GM12873 (cell line): ENCODE measurements at regions not wholly inside any gene's neighbourhood (a gene's known extent, or its start where the extent isn't known, plus 50 kb on each side); places are given as distances from the start of the nearest gene placed in this dataset.

Source experiments
- TF ChIP-seq, protein P1 (sequence below): IDR thresholded peaks from 2 replicates; pipeline ENCODE4 v1.5.1; 2012; ENCODE audit warnings: low read depth, mild to moderate bottlenecking, moderate library complexity, low read length, control low read depth; ENCODE audit not compliant: insufficient read depth; ENCODE audit errors: missing control alignments

DNA sequence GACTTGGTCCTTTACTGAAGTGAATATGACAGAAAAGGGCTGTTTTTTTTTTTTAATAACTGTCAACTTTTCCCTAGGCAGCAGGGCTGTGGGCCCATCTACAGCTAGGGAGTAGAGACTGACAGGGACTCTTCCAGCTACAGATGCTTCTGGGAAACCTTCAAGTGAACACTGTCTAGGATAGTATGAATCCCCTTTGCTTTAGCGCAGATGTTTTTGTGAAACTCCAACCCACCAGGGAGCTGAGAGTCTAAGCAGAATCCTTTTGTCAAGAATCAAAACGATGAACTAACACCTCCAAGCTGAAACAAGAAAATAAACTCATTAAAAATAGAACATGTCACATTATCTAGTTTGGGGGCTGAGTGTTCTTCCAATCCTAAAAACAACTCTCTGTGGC is 219.7 kb upstream of the FGF13 start:
- TF ChIP-seq, protein P1, sequence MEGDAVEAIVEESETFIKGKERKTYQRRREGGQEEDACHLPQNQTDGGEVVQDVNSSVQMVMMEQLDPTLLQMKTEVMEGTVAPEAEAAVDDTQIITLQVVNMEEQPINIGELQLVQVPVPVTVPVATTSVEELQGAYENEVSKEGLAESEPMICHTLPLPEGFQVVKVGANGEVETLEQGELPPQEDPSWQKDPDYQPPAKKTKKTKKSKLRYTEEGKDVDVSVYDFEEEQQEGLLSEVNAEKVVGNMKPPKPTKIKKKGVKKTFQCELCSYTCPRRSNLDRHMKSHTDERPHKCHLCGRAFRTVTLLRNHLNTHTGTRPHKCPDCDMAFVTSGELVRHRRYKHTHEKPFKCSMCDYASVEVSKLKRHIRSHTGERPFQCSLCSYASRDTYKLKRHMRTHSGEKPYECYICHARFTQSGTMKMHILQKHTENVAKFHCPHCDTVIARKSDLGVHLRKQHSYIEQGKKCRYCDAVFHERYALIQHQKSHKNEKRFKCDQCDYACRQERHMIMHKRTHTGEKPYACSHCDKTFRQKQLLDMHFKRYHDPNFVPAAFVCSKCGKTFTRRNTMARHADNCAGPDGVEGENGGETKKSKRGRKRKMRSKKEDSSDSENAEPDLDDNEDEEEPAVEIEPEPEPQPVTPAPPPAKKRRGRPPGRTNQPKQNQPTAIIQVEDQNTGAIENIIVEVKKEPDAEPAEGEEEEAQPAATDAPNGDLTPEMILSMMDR: no peak

DNA sequence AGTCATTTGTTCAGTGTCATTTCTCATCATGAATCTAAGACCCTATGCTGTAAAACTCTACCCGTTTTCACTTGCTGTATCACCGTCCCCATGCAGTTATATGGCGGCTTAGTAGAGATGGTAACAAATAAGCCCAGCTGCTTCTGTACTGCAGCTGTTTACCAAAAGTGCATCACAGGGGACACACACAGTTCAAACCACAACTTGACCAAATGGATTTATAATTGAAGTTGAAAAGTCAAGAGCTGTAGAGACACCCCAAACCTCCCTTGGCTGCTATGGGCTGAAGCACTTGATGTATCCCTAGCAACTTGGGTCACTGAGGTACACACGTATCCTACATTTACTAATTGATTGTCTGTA is 219.0 kb upstream of the FGF13 start:
- TF ChIP-seq, protein P1: no peak

DNA sequence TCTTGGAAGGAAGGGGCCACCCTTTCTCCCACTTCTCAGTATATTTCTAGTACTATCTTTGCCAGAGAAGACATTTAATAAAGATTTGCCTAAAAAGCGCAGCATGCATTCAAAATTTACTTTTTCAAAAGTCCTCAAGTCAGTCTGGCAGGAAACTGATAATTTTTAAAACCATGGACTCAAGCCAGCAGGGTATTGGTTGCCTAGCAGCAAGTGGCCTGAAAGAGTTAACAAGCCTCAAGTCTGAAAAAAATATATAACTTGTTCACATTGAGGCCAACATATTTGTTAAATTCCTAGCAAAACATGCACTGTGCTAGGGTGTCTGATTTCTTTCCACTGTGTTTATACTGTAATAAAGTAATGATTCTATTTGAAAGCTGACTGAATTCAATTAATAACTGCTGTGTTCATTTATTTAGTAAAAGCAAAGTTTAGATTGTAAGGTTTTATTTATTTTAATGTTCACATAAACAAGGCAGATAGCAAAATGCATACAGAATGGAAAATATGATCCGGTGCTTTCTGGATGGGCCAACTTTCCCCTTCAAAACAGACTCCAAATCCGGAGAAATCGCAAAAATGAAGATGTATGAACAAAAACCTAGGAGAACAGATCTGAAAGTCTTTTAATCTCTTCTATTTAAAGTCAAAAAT is 218.5 kb upstream of the FGF13 start:
- TF ChIP-seq, protein P1: no peak

DNA sequence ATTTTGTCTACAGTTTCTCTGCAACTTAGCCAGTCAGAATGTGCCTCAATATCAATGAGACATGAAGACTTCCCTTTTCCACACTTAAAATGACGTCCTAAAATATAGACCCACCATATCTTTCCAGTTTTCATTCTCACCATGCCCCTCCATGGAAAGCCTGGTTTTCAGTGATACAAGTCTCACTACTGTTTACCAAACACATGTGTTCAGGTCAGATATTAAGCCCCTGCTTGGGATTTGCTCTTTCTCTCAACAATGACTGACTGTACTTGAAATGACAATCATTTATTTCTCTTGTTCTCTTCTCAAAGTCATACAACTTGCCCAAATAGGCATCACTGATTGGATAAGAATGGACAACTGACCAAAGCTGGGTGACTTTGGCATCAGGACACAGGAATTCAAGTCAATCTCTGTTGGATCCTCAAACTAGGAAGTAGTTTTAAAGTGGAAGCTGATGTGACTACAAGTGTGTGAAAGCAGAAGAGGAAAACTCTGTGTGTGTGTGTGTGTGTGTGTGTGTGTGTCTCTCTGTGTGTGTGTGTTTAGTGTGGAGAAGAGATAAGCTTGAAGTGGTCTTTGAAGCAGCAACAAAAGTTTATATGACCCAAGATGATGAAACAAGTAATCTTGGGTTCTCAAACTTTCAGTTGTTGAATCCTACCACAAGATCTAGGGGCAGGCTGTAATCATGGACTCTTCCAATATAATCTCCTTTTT is 217.4 kb upstream of the FGF13 start:
- TF ChIP-seq, protein P1: no peak

DNA sequence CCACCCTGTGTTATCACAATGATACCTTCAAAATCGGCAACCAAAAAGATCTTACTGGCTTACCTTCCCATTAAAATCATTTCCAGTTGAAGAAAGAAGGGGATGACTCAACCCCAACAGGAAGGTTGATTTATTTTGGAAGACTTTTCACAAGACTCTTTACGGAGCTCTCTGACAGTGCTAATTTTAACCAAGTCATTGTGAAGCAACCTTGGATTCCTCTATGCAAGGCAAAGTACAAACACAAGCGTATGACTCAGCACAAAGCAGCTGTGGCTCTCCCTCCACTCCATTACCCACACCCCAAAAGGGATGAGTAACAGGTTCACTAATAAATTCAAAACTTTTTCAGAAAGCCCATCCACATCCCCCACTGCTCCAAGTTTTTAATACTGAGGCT is 213.8 kb upstream of the FGF13 start:
- TF ChIP-seq, protein P1: no peak

DNA sequence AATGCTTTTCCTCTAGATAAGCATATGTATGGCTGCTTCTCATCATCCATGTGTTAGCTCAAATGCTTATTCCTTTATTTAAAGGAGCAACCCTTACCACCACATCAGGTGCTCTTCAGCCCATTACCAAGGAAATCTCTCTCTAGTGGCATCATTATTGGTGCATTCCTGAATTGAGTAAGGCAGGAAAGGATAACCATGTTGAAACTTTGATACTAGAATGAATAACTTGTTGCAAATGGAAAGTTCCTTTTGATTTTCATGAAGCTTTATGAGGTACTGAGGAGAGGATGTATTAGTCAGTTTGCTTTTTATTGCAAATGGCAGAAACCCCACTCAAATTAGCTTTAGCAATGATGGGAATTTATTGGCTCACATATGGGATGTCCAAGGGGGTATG is 212.3 kb upstream of the FGF13 start:
- TF ChIP-seq, protein P1: no peak

DNA sequence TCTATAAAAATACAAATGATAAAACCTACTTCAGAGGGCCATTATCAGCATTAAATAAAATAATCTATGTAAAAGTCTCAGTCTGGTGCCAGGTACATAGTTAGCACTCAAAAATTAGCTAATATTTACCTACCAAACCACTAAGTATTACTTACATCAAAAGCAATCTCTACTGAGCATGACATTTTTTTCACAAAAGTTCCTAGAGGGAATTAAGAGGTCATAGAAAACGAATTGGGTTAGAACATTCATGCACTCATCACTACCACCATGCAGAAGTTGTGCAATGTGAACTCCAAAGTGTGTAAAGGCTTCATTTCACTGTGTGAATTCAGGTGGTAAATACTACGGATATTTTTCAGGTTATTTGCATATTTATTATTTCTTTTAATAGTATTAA is 209.5 kb upstream of the FGF13 start:
- TF ChIP-seq, protein P1: no peak
